WI38 (cell line): ENCODE measurements at regions not wholly inside any gene's neighbourhood (a gene's known extent, or its start where the extent isn't known, plus 50 kb on each side); places are given as distances from the start of the nearest gene placed in this dataset.

Experiments used
- H3K4me3 ChIP-seq: 2 replicates; pipeline ENCODE4 v1.5.1; 2011; ENCODE audit warnings: low read depth, mild to moderate bottlenecking, control low read depth, low read length
- CTCF ChIP-seq: IDR thresholded peaks from 2 replicates; pipeline ENCODE4 v1.5.1; 2012; ENCODE audit warnings: low read depth, mild to moderate bottlenecking, control low read depth, low read length

- H3K4me3 ChIP-seq: no peak overlapping the region
- TF ChIP-seq CTCF: no peak
These were observed 561.1 kb downstream of the EFNB2 start for GRCh38 chr13:105974380-105974779.

GRCh38 chr13:105972811-105973590, 562.5 kb downstream of the EFNB2 start:
- H3K4me3 ChIP-seq: no peak overlapping the region
- no peak for TF ChIP-seq CTCF

GRCh38 chr13:105972306-105972721, 563.1 kb downstream of the EFNB2 start:
- no peak overlapping the region for H3K4me3 ChIP-seq
- TF ChIP-seq CTCF: no peak

GRCh38 chr13:105971738-105972137, 563.7 kb downstream of the EFNB2 start:
- no peak overlapping the region for H3K4me3 ChIP-seq
- no peak for TF ChIP-seq CTCF

- TF ChIP-seq CTCF: no peak
- no peak overlapping the region for H3K4me3 ChIP-seq
These were observed 564.1 kb downstream of the EFNB2 start for GRCh38 chr13:105971312-105971711.

GRCh38 chr13:105969761-105970160, 565.7 kb downstream of the EFNB2 start:
- H3K4me3 ChIP-seq: no peak overlapping the region
- TF ChIP-seq CTCF: no peak

GRCh38 chr13:105965910-105966309, 569.6 kb downstream of the EFNB2 start:
- H3K4me3 ChIP-seq: no peak overlapping the region
- no peak for TF ChIP-seq CTCF
